Fibroblast of upper back skin (primary cell): ENCODE measurements at regions not wholly inside any gene's neighbourhood (a gene's known extent, or its start where the extent isn't known, plus 50 kb on each side); places are given as distances from the start of the nearest gene placed in this dataset.
A peak's percentile ranks its signal among the peaks of the same experiment; 100 is the strongest.
"Not testable (repeated sequence)": the region's sequence is repeated elsewhere in the genome, so short reads cannot be mapped to it uniquely, and the experiment has no call there.

Experiments
- DNase-seq: peaks from one replicate; pipeline ENCODE4 v3.0.0-alpha.2; 2013

GRCh38 chr3:55147406-55147805, 219.5 kb upstream of the LRTM1 start:
- DNase-seq: no peak

- no peak for DNase-seq
Measured at GRCh38 chr3:55146216-55146615, 218.4 kb upstream of the LRTM1 start.

GRCh38 chr3:55144015-55144673, 216.3 kb upstream of the LRTM1 start:
- DNase-seq: peak; percentile 94

GRCh38 chr3:55143336-55143735, 215.5 kb upstream of the LRTM1 start:
- no peak for DNase-seq

GRCh38 chr3:55136291-55136690, 208.4 kb upstream of the LRTM1 start:
- DNase-seq: not testable (repeated sequence)

GRCh38 chr3:55128225-55128823, 200.5 kb upstream of the LRTM1 start:
- DNase-seq: peak; percentile 91

- no peak for DNase-seq
Measured at GRCh38 chr3:55127565-55127964, 199.7 kb upstream of the LRTM1 start.

GRCh38 chr3:55124371-55124770, 196.5 kb upstream of the LRTM1 start:
- no peak for DNase-seq
